Pancreas (tissue), 10 donors: ENCODE measurements at regions not wholly inside any gene's neighbourhood (a gene's known extent, or its start where the extent isn't known, plus 50 kb on each side); places are given as distances from the start of the nearest gene placed in this dataset.
"Not testable (repeated sequence)": the region's sequence is repeated elsewhere in the genome, so short reads cannot be mapped to it uniquely, and the experiment has no call there.

ENCODE experiments used
- ATAC-seq, 4 donors: fragments of 200-7000 bp; cut with Tn5 transposase; one replicate each; pipeline versions ENCODE4 v1.8.0 to v1.9.1; 2020; ENCODE audit warnings: mild to moderate bottlenecking in 4 of 4, moderate library complexity in 4 of 4
- DNase-seq, 6 donors: peaks; one replicate each; pipeline ENCODE4 v3.0.0-alpha.2; 2020
- FAIRE-seq: peaks from 2 replicates; lab custom pipeline; 2012; peaks lifted over from hg19 to GRCh38; lab: Jason Lieb, UNC
- H3K27ac ChIP-seq, 4 donors: fragments of 200-600 bp; sonication (generic); 1 replicate in 3 of 4; 2 replicates in 1 of 4; pipeline versions ENCODE4 v1.5.0 to v1.8.0; 2020
- H3K27me3 ChIP-seq, 4 donors: fragments of 200-600 bp; one replicate each; pipeline ENCODE4 v1.8.0; 2021
- H3K36me3 ChIP-seq, 3 donors: fragments of 200-600 bp; sonication (generic) in 1 of 3; one replicate each; pipeline versions ENCODE4 v1.5.0 to v1.8.0; 2020 to 2021
- H3K4me1 ChIP-seq, 3 donors: fragments of 200-600 bp; one replicate each; pipeline ENCODE4 v1.8.0; 2021
- H3K4me3 ChIP-seq, 4 donors: fragments of 200-600 bp; sonication (generic) in 2 of 4; one replicate each; pipeline versions ENCODE4 v1.5.0 to v1.8.0; 2020 to 2021
- H3K9me3 ChIP-seq, 4 donors: fragments of 200-600 bp; one replicate each; pipeline ENCODE4 v1.8.0; 2021
- WGBS, 2 donors: extraction: QIAGEN DNeasy Blood & Tissue Kit; methylation state at CpG; one replicate each; pipeline ENCODE4 v1.1.7; 2013; 5-methylcytosine and 5-hydroxymethylcytosine counted together
- intact Hi-C, 3 donors: fragments of 100-400 bp; cut with DNase I; formaldehyde crosslinking; loops; one replicate each; pipeline versions ENCODE4 v1.11.1 to v1.14.2; 2022
- TF ChIP-seq, protein P1 (sequence below), 4 donors: fragments of 200-600 bp; sonication (generic) in 3 of 4; IDR thresholded peaks; one replicate each; pipeline versions ENCODE4 v1.5.0 to v1.8.0; 2021; ENCODE audit warnings: antibody characterized with exemption in 4 of 4
- donor health status: healthy with polysubstance abuse.
- donor health status: DM: no; HTN: no; CAD: no; lungs with moderate emphysema.
- donor health status: DM: no; HTN: no; CAD: no.
- donor health status: control.
- donor health status: control.
- donor health status: Bipolar disorder and iron deficiency.
- donor health status: DM: yes; HTN: yes; CAD: no.
- donor health status: DM: no; HTN: no; CAD: no.
- donor health status: DM: no; HTN: no; CAD: no.
- donor health status: DM: yes; HTN: yes; CAD: no.

- intact Hi-C loops, result no loop called here
- no peaks in the 10 kb centered on the region for H3K36me3 ChIP-seq
- 50 to 62% methylated on average over 6 of the region's 6 CpGs for WGBS, 2 donors
These were observed 695.4 kb upstream of the POM121L12 start for GRCh38 chr7:52340067-52340466.

GRCh38 chr7:52328328-52328727 lies 707.1 kb upstream of the POM121L12 start:
- ATAC-seq, DNase-seq, H3K4me1 ChIP-seq, H3K27me3 ChIP-seq, H3K9me3 ChIP-seq, intact Hi-C loops, FAIRE-seq, H3K4me3 ChIP-seq, H3K36me3 ChIP-seq, H3K27ac ChIP-seq: not testable (repeated sequence)
- 62 to 63% methylated on average over 7 of the region's 7 CpGs for WGBS, 2 donors

More at GRCh38 chr7:52340067-52340466, 695.4 kb upstream of the POM121L12 start:
- H3K4me1 ChIP-seq, result no peaks in the 10 kb centered on the region
- no peak for FAIRE-seq
- H3K9me3 ChIP-seq, result no peaks in the 10 kb centered on the region
- H3K27ac ChIP-seq, result no peak overlapping the region
- no peaks in the 10 kb centered on the region for H3K27me3 ChIP-seq
- TF ChIP-seq, protein P1, sequence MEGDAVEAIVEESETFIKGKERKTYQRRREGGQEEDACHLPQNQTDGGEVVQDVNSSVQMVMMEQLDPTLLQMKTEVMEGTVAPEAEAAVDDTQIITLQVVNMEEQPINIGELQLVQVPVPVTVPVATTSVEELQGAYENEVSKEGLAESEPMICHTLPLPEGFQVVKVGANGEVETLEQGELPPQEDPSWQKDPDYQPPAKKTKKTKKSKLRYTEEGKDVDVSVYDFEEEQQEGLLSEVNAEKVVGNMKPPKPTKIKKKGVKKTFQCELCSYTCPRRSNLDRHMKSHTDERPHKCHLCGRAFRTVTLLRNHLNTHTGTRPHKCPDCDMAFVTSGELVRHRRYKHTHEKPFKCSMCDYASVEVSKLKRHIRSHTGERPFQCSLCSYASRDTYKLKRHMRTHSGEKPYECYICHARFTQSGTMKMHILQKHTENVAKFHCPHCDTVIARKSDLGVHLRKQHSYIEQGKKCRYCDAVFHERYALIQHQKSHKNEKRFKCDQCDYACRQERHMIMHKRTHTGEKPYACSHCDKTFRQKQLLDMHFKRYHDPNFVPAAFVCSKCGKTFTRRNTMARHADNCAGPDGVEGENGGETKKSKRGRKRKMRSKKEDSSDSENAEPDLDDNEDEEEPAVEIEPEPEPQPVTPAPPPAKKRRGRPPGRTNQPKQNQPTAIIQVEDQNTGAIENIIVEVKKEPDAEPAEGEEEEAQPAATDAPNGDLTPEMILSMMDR (IDR thresholded peaks at IDR 0.05), result no peak
- DNase-seq, result no peak
- no peak for ATAC-seq
- H3K4me3 ChIP-seq, result no peak overlapping the region

GRCh38 chr7:52325237-52325636 lies 710.2 kb upstream of the POM121L12 start:
- DNase-seq (no peak), ATAC-seq (no peak), FAIRE-seq (no peak)
- 9 to 19% methylated on average over 1 of the region's 1 CpG for WGBS, 2 donors
- Histone ChIP-seq H3K4me1 (no peaks in the 10 kb centered on the region), H3K4me3 (no peak overlapping the region), H3K36me3 (no peaks in the 10 kb centered on the region), H3K9me3 (no peaks in the 10 kb centered on the region), H3K27ac (no peak overlapping the region), H3K27me3 (no peaks in the 10 kb centered on the region)
- TF ChIP-seq, protein P1 (IDR thresholded peaks at IDR 0.05), result no peak
- intact Hi-C loops, result no loop called here

GRCh38 chr7:52323202-52323746 lies 712.2 kb upstream of the POM121L12 start:
- Histone ChIP-seq H3K27me3 (no peaks in the 10 kb centered on the region), H3K4me1 (no peaks in the 10 kb centered on the region), H3K36me3 (no peaks in the 10 kb centered on the region), H3K9me3 (no peaks in the 10 kb centered on the region), H3K27ac (no peak overlapping the region), H3K4me3 (no peak overlapping the region)
- TF ChIP-seq, protein P1 (IDR thresholded peaks at IDR 0.05), result no peak
- DNase-seq, result no peak
- intact Hi-C loops, result no loop called here
- FAIRE-seq, result no peak
- WGBS, 2 donors, result 77 to 91% methylated on average over 1 of the region's 1 CpG
- no peak for ATAC-seq

- Histone ChIP-seq H3K4me3 (no peak overlapping the region), H3K27me3 (no peaks in the 10 kb centered on the region), H3K27ac (no peak overlapping the region), H3K36me3 (no peaks in the 10 kb centered on the region), H3K9me3 (no peaks in the 10 kb centered on the region), H3K4me1 (no peaks in the 10 kb centered on the region)
- ATAC-seq (no peak), FAIRE-seq (no peak), DNase-seq (no peak)
- 63 to 69% methylated on average over 2 of the region's 2 CpGs for WGBS, 2 donors
- TF ChIP-seq, protein P1 (IDR thresholded peaks at IDR 0.05), result no peak
- intact Hi-C loops, result no loop called here
These were observed 714.8 kb upstream of the POM121L12 start for GRCh38 chr7:52320610-52321009.
